ENCODE measurements at regions not wholly inside any gene's neighbourhood (a gene's known extent, or its start where the extent isn't known, plus 50 kb on each side); places are given as distances from the start of the nearest gene placed in this dataset.
A peak's percentile ranks its signal among the peaks of the same experiment; 100 is the strongest.

DNA sequence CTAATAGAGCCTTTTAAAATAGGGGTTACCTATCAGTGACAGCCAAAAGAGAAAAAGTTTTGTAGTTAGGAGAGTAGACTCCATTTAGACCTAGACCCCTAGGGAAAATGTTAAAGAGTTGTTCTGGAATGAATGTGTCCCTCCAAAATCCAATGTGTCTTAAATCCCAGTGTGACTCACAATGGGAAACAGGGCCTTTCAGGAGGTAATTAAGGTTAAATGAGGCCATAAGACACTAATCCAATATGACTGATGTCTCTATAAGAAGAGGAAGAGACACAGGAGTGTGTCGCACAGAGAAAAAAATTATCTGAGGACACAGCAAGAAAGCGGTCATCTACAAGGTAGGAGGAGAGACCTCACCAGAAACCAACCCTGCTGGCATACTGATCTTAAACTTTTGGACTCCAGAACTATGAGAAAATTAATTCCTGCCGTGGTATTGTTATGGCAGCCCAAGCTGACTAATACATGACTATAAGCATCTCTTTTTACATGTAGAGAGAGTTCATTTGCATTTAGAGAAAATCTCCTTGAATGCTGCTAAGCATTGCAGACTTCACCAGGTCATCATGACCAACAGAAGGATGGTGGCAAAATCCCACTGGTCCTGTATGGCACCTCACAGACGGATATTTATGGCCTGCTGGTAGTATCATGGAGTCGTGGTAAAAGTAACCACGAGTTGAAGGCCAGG lies 259.6 kb upstream of the TMTC1 start:
- H3K18ac ChIP-seq (ENCODE audit: low read depth, low read length): no peak overlapping the region
- no peaks in the 10 kb centered on the region for H4K20me1 ChIP-seq (ENCODE audit: insufficient read depth, low read length)
- ATAC-seq (ENCODE audit: low read depth): no peak
- H2BK20ac ChIP-seq (ENCODE audit: low read depth, low read length): no peak overlapping the region
- H3K79me1 ChIP-seq (ENCODE audit: low read depth in 1 of 2, low read length in 2 of 2): no peaks in the 10 kb centered on the region
- H2AK5ac ChIP-seq (ENCODE audit: low read depth, low read length): no peak overlapping the region
- H3K4me3 ChIP-seq (ENCODE audit: insufficient read depth, low read depth, low read length): no peak overlapping the region
- H3K9me3 ChIP-seq (ENCODE audit: control insufficient read depth, insufficient read depth, low read length): no peaks in the 10 kb centered on the region
- H4K8ac ChIP-seq (ENCODE audit: low read depth in 2 of 2, low read length in 2 of 2): no peak overlapping the region
- no peaks in the 10 kb centered on the region for H3K27me3 ChIP-seq (ENCODE audit: control insufficient read depth, insufficient read depth, low read length)
- WGBS, 2 experiments (ENCODE audit: extremely low coverage in 2 of 2, insufficient read length in 1 of 2): no CpG with 5 or more reads among the region's 6 CpGs
- no peaks in the 10 kb centered on the region for H3K9me1 ChIP-seq (ENCODE audit: insufficient read depth, low read length)
- no peak overlapping the region for H3K14ac ChIP-seq (replicated peaks; ENCODE audit: low read depth, low read length)
- no peak overlapping the region for H3K23ac ChIP-seq (ENCODE audit: low read depth, low read length)
- no peak overlapping the region for H3K4ac ChIP-seq (ENCODE audit: low read depth, low read length)
- H3K9ac ChIP-seq (ENCODE audit: low read depth, low read length): no peak overlapping the region
- H4K5ac ChIP-seq (ENCODE audit: low read depth, low read length): no peak overlapping the region
- H2AFZ ChIP-seq (replicated peaks; ENCODE audit: low read length, poor library complexity): no peak overlapping the region
- TF ChIP-seq CEBPB (IDR thresholded peaks at IDR 0.05; ENCODE audit: low read depth, low read length) (no peak), BHLHE40 (IDR thresholded peaks at IDR 0.05; ENCODE audit: low read depth, low read length) (no peak), MAFK (IDR thresholded peaks at IDR 0.05; ENCODE audit: low read depth, low read length) (no peak), RFX5 (IDR thresholded peaks at IDR 0.05; ENCODE audit: low read depth, low read length) (no peak), RCOR1 (IDR thresholded peaks at IDR 0.05; ENCODE audit: insufficient replicate concordance, low read length) (no peak), MAZ (IDR thresholded peaks at IDR 0.05; ENCODE audit: borderline replicate concordance, low read depth, low read length) (no peak), SMC3 (IDR thresholded peaks at IDR 0.05; ENCODE audit: low read depth, low read length) (no peak), FOS (IDR thresholded peaks at IDR 0.05; ENCODE audit: low read depth, low read length) (no peak), CHD1 (IDR thresholded peaks at IDR 0.05; ENCODE audit: low read depth, low read length) (no peak), ELK1 (IDR thresholded peaks at IDR 0.05; ENCODE audit: borderline replicate concordance, low read depth, low read length) (no peak), NFE2L2 (IDR thresholded peaks at IDR 0.05; ENCODE audit: low read depth, low read length) (no peak), MXI1 (IDR thresholded peaks at IDR 0.05; ENCODE audit: borderline replicate concordance, low read depth, low read length) (no peak), RAD21 (IDR thresholded peaks at IDR 0.05; ENCODE audit: low read length) (no peak)
- TF ChIP-seq, protein P1, sequence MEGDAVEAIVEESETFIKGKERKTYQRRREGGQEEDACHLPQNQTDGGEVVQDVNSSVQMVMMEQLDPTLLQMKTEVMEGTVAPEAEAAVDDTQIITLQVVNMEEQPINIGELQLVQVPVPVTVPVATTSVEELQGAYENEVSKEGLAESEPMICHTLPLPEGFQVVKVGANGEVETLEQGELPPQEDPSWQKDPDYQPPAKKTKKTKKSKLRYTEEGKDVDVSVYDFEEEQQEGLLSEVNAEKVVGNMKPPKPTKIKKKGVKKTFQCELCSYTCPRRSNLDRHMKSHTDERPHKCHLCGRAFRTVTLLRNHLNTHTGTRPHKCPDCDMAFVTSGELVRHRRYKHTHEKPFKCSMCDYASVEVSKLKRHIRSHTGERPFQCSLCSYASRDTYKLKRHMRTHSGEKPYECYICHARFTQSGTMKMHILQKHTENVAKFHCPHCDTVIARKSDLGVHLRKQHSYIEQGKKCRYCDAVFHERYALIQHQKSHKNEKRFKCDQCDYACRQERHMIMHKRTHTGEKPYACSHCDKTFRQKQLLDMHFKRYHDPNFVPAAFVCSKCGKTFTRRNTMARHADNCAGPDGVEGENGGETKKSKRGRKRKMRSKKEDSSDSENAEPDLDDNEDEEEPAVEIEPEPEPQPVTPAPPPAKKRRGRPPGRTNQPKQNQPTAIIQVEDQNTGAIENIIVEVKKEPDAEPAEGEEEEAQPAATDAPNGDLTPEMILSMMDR (conservative IDR thresholded peaks at IDR 0.05; ENCODE audit: low read depth, low read length): no peak
- TF ChIP-seq, protein P2, sequence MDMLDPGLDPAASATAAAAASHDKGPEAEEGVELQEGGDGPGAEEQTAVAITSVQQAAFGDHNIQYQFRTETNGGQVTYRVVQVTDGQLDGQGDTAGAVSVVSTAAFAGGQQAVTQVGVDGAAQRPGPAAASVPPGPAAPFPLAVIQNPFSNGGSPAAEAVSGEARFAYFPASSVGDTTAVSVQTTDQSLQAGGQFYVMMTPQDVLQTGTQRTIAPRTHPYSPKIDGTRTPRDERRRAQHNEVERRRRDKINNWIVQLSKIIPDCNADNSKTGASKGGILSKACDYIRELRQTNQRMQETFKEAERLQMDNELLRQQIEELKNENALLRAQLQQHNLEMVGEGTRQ (IDR thresholded peaks at IDR 0.05; ENCODE audit: low read depth, low read length): no peak
- H2BK15ac ChIP-seq (ENCODE audit: low read depth, low read length): no peak overlapping the region
- H2AK9ac ChIP-seq (replicated peaks; ENCODE audit: low read depth, low read length, poor library complexity): no peak overlapping the region
- no peak overlapping the region for H2BK5ac ChIP-seq (ENCODE audit: low read depth, low read length, poor library complexity, severe bottlenecking)
- DNase-seq: peak; percentile 7
- no peak overlapping the region for H3K56ac ChIP-seq (ENCODE audit: extremely low read depth, insufficient read depth, low read length)
- no peak overlapping the region for H4K91ac ChIP-seq (ENCODE audit: insufficient read depth, low read depth, low read length)
- H3K4me2 ChIP-seq (ENCODE audit: low read depth, low read length): no peak overlapping the region
- dilution Hi-C loops (cut with HindIII; ENCODE audit: low sequenced_read_pairs, unreplicated experiment) (no loop called here), in situ Hi-C loops (cut with MboI; ENCODE audit: low sequenced_read_pairs) (no loop called here), intact Hi-C loops (cut with micrococcal nuclease) (no loop called here)
- ChIA-PET POLR2A (ENCODE audit: unreplicated experiment) (no interaction called here), CTCF (no interaction called here)
- H3K27ac ChIP-seq (ENCODE audit: insufficient read depth, low read length): no peak overlapping the region
- no peaks in the 10 kb centered on the region for H3K4me1 ChIP-seq (ENCODE audit: control insufficient read depth, insufficient read depth, low read length)
- no peak overlapping the region for H2BK120ac ChIP-seq (ENCODE audit: low read depth, low read length)
- no peaks in the 10 kb centered on the region for H3K36me3 ChIP-seq (ENCODE audit: control insufficient read depth, insufficient read depth, low read length)
- BruUV-seq (replicated peaks): no TSS peak
